ENCODE measurements at regions not wholly inside any gene's neighbourhood (a gene's known extent, or its start where the extent isn't known, plus 50 kb on each side); places are given as distances from the start of the nearest gene placed in this dataset.

DNA sequence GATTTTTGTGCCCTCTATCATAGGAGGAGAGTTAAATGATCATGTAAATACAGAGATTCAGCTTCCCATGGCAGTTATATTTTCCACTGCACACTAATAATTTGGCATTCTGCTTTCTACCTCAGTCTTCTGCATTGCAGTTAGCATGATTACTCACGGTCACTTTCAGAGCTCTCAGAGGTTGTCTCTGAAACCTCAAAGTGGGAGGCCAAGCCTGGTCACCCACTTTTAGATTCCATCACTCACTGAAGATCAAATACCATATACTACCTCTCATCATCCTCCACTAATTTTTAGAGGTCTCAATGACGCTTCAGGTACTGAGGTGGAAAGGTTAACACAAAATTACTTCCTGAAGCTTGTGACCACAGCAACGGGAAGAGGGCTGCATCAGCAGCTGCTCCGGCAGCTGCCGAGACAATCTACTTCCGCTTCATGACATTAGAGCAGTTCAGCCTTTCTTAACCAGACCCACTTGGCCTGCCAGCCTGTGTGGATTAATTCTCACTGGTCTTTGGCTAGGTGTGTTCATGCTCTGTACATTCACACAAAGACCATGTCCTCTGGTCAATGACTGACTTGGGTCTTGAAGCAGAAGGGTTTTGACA, 416.4 kb upstream of the PDZRN3 start:
- no peaks in the 10 kb centered on the region for H3K79me2 ChIP-seq (ENCODE audit: insufficient read depth, low read length)
- peak overlapping the region in 1 of 3 experiments; percentile 57; a peak in 1 of 7 replicates for H3K27ac Mint-ChIP-seq
- H3K27ac ChIP-seq (ENCODE audit: insufficient read length, low read depth, low read length), result no peak overlapping the region
- H4K8ac ChIP-seq (replicated peaks; ENCODE audit: insufficient read length, low read depth, low read length), result no peak overlapping the region
- no peak overlapping the region for H3T11ph ChIP-seq (ENCODE audit: low read length)
- no CpG with 5 or more reads among the region's 6 CpGs for WGBS (ENCODE audit: extremely low coverage, insufficient read length, low lambda C conversion rate)
- TF ChIP-seq, protein P1, sequence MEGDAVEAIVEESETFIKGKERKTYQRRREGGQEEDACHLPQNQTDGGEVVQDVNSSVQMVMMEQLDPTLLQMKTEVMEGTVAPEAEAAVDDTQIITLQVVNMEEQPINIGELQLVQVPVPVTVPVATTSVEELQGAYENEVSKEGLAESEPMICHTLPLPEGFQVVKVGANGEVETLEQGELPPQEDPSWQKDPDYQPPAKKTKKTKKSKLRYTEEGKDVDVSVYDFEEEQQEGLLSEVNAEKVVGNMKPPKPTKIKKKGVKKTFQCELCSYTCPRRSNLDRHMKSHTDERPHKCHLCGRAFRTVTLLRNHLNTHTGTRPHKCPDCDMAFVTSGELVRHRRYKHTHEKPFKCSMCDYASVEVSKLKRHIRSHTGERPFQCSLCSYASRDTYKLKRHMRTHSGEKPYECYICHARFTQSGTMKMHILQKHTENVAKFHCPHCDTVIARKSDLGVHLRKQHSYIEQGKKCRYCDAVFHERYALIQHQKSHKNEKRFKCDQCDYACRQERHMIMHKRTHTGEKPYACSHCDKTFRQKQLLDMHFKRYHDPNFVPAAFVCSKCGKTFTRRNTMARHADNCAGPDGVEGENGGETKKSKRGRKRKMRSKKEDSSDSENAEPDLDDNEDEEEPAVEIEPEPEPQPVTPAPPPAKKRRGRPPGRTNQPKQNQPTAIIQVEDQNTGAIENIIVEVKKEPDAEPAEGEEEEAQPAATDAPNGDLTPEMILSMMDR (conservative IDR thresholded peaks at IDR 0.05), result no peak
- H2BK20ac ChIP-seq (ENCODE audit: low read depth, low read length, poor library complexity, severe bottlenecking), result no peak overlapping the region
- H3K56ac ChIP-seq (ENCODE audit: insufficient read length, low read depth, low read length), result no peak overlapping the region
- no peak overlapping the region for H2BK12ac ChIP-seq (ENCODE audit: insufficient read length, low read depth, low read length)
- H3K4me1 Mint-ChIP-seq, result peaks cover 0 to 4% of the 10 kb centered on the region in 2 experiments; a peak in 1 of 4 replicates
- no peak overlapping the region for H4K5ac ChIP-seq (ENCODE audit: insufficient read length, low read depth, low read length)
- no peaks in the 10 kb centered on the region for H3K23me2 ChIP-seq (ENCODE audit: insufficient read length, low read depth, low read length, poor library complexity, severe bottlenecking)
- H3K4me1 ChIP-seq (ENCODE audit: insufficient read depth, low read length), result no peaks in the 10 kb centered on the region
- no peak overlapping the region for H4K91ac ChIP-seq (ENCODE audit: insufficient read length, low read depth, low read length)
- H3K14ac ChIP-seq (ENCODE audit: insufficient read depth, low read length), result no peak overlapping the region
- H3K18ac ChIP-seq (ENCODE audit: insufficient read length, low read depth, low read length), result no peak overlapping the region
- H2AK5ac ChIP-seq (ENCODE audit: insufficient read length, low read length), result no peak overlapping the region
- H3K9ac ChIP-seq (ENCODE audit: extremely low read depth, insufficient read length, low read length), result no peak overlapping the region
- no peaks in the 10 kb centered on the region for H3K79me1 ChIP-seq (ENCODE audit: insufficient read depth, low read depth, low read length, poor library complexity, severe bottlenecking)
- no peak overlapping the region for H2BK15ac ChIP-seq (ENCODE audit: low read depth, low read length)
- H2AFZ ChIP-seq (ENCODE audit: low read length), result no peak overlapping the region
- no peak overlapping the region for H2BK120ac ChIP-seq (ENCODE audit: low read depth, low read length, poor library complexity, severe bottlenecking)
- no peaks in the 10 kb centered on the region for H4K20me1 ChIP-seq (ENCODE audit: control insufficient read depth, insufficient read depth, insufficient read length)
- H2BK5ac ChIP-seq (ENCODE audit: insufficient read length, low read length), result no peak overlapping the region
- no peak overlapping the region for H3K4ac ChIP-seq (ENCODE audit: low read depth, low read length)
- H3K23ac ChIP-seq (ENCODE audit: insufficient read length, low read depth, low read length), result no peak overlapping the region
- H3K4me2 ChIP-seq (ENCODE audit: insufficient read depth, insufficient read length, low read length), result no peak overlapping the region
- H3K9me3 ChIP-seq (ENCODE audit: control insufficient read depth, low read depth, low read length), result no peaks in the 10 kb centered on the region
- no peaks in the 10 kb centered on the region for H3K9me3 Mint-ChIP-seq
- no peaks in the 10 kb centered on the region for H3K27me3 ChIP-seq (ENCODE audit: insufficient read depth, low read length)
- H3K4me3 Mint-ChIP-seq, result no peak overlapping the region
- no peaks in the 10 kb centered on the region for H3K36me3 Mint-ChIP-seq (ENCODE audit: insufficient read depth in 1 of 3, low read depth in 3 of 3)
- DNase-seq, result no peak
- no peaks in the 10 kb centered on the region for H3K27me3 Mint-ChIP-seq (ENCODE audit: low read depth)

Data from H9 (cell line).